Activated T-helper 1 cell treated with anti-CD3 and anti-CD28 coated beads, Interleukin-2, amount 50 U/mL, for 16 hours (primary cell): ENCODE measurements at regions not wholly inside any gene's neighbourhood (a gene's known extent, or its start where the extent isn't known, plus 50 kb on each side); places are given as distances from the start of the nearest gene placed in this dataset.
"Not testable (repeated sequence)": the region's sequence is repeated elsewhere in the genome, so short reads cannot be mapped to it uniquely, and the experiment has no call there.

Experiments
- DNase-seq, 2 donors: peaks; one replicate each; pipeline ENCODE4 v3.0.0-alpha.2; 2020; ENCODE audit warnings: low read depth in 1 of 2, low spot score in 1 of 2

DNA sequence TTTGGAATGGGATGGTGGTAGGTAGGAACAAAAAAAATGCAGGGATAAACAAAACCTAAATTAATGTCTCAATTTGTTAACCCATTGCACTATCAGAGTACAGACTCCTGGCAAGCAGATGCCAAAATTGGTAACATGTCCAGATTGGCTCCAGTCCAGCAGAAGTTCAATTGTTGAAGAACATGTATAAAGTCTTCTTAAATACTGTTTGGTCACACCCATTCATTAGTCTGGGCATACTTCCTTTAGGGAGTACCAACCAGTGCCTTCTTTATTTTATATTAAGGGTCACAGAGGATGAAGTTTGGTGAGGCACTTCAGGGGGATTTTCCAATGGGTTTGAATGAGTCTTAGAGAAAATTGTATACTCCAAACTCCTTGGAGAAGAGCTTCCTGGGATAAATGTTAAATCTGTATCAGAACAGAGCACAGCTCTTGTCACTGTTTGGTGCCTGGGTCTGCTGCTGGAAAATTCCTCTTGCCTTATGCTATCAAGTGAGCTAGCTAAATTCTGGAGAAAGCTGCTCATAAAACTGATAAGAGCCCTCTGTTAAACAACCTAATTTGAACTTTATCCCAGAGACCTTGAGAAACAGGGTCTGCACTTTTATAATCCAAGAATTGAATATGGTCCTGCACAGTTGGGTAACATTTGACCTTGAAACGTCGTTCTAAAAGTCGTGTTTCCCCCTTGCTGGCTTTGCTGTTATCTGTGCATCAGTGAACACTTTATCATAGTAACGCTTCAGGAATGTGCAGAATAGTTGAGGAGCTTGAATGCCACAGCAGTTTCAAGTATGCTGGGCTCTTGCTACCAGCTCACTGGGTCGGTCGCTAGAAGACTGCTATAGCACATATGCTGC lies 334.1 kb upstream of the CITED2 start:
- DNase-seq, result no peak

- no peak for DNase-seq
Observed at GRCh38 chr6:139706912-139707311, 332.5 kb upstream of the CITED2 start.

DNA sequence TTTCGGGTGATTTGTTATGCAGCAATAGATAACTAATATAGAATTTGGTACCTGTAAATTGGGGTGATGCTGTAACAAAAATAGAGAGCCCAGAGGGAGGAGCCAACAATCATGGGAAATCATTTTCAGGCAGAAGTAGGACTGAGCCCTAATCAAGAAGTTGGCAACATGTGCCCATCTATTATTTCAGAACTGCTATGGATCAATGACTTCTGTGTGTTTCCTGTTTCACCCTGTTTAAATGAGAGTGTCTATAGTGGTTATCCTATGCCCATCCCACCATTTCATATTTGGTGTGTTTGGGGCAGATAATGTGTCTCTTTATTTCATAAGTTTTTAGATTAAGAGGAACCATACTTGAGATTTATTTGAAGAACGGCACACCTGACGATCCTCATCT lies 330.8 kb upstream of the CITED2 start:
- DNase-seq, result no peak

DNA sequence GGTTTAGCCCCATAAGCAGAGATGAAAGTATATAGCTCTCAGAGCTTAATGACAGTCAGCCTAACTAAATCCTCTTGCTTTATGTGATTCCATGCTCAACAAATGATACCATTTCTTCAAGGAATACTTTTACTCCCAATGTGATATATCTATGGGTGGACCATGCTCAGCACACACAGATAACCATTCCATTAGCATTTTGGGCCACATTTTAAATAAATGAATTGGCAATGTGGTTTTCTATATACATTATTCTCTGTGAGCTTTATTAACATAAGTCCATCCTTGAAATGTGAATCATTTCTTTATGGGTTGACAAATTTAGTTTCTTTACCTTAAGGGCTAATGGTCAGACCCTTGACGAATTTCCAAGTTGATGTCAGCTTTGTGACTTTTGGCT lies 329.3 kb upstream of the CITED2 start:
- DNase-seq, result no peak

DNA sequence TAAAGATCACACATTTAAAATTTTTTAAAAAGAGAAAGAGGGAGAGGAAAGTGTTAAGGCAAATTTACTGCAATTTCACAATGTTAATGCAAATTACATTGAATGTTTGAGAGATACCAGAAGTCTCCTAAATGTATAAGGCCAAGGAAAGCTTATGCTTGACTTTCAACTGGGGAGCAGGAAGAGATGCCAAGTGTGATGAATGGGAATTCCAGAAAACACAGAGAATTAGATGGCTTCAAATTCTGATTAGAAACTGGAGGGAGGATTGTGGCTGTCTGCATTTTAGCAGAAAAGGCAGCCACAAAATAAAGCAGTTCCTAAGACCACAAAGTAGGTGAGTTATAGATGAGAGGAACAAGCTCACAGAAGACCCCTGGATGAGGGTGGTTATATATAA lies 328.3 kb upstream of the CITED2 start:
- DNase-seq, result no peak

GRCh38 chr6:139701695-139702094 lies 327.2 kb upstream of the CITED2 start:
- no peak for DNase-seq

DNA sequence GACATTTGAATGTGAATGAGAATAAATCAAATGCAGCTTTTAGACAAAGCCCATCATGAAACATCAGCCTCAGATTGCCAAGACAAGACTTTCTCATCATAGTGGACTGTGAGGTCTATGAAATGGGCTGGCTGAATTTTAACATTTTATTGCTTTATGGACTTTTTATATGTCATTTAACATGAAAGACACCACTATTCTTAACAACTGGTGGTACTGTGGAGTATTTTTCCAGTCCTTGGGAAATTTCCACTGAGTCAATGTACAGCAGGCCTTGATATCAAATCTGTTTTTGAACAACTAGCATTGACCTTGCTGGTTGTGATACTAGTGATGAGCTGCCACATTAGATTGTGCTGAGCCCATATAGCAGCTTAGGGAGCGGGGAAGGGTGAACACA lies 326.6 kb upstream of the CITED2 start:
- DNase-seq, result no peak

GRCh38 chr6:139699911-139700310 lies 325.5 kb upstream of the CITED2 start:
- no peak for DNase-seq

GRCh38 chr6:139699335-139699734 lies 324.9 kb upstream of the CITED2 start:
- no peak for DNase-seq

- no peak for DNase-seq
Observed at GRCh38 chr6:139698526-139699176, 324.2 kb upstream of the CITED2 start.

DNA sequence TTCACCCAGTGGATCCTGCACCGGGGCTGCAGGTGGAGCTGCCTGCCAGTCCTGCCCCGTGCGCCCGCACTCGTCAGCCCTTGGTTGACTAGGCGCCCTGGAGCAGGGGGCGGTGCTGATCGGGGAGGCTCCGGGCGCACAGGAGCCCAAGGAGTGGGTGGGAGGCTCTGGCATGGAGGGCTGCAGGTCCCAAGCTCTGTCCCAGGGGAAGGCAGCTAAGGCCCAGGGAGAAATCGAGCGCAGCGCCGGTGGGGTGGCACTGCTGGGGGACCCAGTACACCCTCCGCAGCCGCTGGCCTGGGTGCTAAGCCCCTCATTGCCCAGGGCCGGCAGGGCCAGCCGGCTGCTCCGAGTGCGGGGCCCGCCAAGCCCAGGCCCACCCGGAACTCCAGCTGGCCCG lies 323.4 kb upstream of the CITED2 start:
- not testable (repeated sequence) for DNase-seq

GRCh38 chr6:139696991-139697390 lies 322.5 kb upstream of the CITED2 start:
- not testable (repeated sequence) for DNase-seq

- no peak for DNase-seq
Observed at GRCh38 chr6:139695361-139695760, 320.9 kb upstream of the CITED2 start.

DNA sequence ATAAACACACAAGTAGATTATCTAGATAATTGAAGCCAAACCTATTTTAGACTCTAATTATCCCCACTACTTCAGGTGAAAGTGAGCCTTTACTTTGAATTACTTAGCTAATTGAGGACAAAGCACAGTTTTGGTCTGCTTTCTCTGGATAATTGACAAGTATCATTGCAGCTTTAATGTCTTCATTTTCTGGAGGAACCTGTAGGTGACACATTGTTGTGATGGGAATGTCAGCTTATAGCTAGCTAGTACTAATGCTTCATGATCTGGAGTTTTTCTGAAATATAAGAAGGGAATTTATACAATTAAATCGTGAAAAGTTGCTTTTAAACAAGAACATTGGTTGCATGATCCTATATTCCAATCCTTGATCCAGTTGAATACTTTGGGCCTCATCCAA lies 319.3 kb upstream of the CITED2 start:
- DNase-seq, result no peak

- no peak for DNase-seq
Observed at GRCh38 chr6:139690007-139690406, 315.6 kb upstream of the CITED2 start.

DNA sequence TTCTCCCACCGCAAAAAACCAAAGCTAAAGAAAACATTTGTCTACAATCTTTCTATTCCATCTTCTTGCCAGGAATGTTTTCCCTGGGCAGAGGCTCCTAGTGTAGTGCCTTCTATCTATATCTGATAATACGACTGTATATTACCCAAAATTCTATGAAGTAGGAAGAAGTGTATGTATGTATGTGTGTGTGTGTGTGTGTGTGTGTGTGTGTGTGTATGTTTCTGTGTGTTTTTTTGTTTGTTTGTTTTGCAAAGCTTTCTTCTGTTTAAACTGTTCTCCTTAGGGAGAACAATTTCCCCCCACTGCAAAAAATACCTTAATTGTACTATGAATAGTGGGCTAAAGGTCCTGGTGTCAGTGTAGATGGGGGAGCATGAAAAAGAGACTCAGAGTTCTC lies 312.6 kb upstream of the CITED2 start:
- DNase-seq, result no peak

GRCh38 chr6:139686308-139686707 lies 311.9 kb upstream of the CITED2 start:
- DNase-seq, result no peak

DNA sequence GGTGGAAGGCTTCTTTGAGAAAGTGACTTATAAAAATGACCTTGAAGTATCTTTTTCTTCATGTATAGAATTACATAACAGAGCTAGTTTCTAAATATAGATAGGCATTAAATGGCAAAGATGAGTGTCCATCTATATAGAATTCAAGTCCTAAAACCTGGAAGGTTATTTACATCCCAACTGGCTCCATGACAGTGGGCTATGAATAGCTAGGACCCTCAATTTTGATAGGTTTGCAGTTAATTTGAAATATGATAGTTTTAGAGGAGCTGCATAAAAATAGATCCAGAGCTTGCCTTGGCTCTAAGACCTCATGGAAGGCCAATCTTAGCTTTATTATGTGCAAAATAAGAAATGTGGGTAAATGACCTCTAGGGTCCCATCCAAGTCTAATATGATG lies 310.6 kb upstream of the CITED2 start:
- no peak for DNase-seq

GRCh38 chr6:139680819-139681218 lies 306.4 kb upstream of the CITED2 start:
- no peak for DNase-seq

DNA sequence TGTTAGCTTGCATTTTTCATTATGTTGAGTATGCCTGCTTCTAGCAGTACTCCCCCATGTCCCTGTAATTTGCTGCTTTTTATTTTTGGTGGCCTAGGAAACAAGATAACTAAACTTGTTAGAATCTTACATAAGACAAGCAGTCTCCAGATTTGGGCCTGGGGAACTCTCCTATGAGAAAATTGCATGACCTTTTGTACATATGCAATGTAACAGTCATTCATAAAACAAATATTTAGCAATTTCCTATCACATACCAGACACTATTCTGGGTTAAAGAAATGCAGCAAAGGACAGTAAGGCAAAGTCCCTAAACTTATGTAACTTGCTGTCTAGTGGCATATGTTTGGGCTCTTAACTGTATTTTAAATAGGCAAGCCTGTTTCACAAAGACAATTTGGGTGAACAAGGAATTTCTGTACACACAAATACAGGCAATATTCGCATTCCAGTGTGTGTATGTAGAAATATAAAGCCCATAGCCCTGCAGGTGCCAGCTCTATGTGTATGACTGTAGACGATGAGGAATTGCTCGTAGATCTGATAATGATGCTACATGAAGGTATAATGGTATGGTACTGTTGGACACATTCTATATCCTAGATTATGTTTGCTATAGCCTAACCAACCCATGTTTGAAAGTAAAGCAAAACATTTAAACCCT lies 305.2 kb upstream of the CITED2 start:
- no peak for DNase-seq

GRCh38 chr6:139676718-139677117 lies 302.3 kb upstream of the CITED2 start:
- DNase-seq, result no peak

- no peak for DNase-seq
Observed at GRCh38 chr6:139666284-139666683, 291.8 kb upstream of the CITED2 start.
